ENCODE measurements at regions not wholly inside any gene's neighbourhood (a gene's known extent, or its start where the extent isn't known, plus 50 kb on each side); places are given as distances from the start of the nearest gene placed in this dataset.

- no peak for DNase-seq
Observed at GRCh38 chr20:24049081-24049480, 60.5 kb upstream of the GGTLC1 start.

- DNase-seq, result no peak
Observed at GRCh38 chr20:24048024-24048611, 59.5 kb upstream of the GGTLC1 start.

GRCh38 chr20:24046888-24047287 lies 58.3 kb upstream of the GGTLC1 start:
- DNase-seq, result no peak

- no peak for DNase-seq
Observed at GRCh38 chr20:24045621-24046318, 57.2 kb upstream of the GGTLC1 start.

- no peak for DNase-seq
Observed at GRCh38 chr20:24043294-24043693, 54.7 kb upstream of the GGTLC1 start.

GRCh38 chr20:24042646-24043045 lies 54.1 kb upstream of the GGTLC1 start:
- DNase-seq, result no peak

GRCh38 chr20:24040896-24041459 lies 52.4 kb upstream of the GGTLC1 start:
- no peak for DNase-seq

- DNase-seq, result no peak
Observed at GRCh38 chr20:24039196-24039595, 50.6 kb upstream of the GGTLC1 start.
